Medulla oblongata (tissue), 1 donor: ENCODE measurements at regions not wholly inside any gene's neighbourhood (a gene's known extent, or its start where the extent isn't known, plus 50 kb on each side); places are given as distances from the start of the nearest gene placed in this dataset.
"Not testable (repeated sequence)": the region's sequence is repeated elsewhere in the genome, so short reads cannot be mapped to it uniquely, and the experiment has no call there.

Experiments used
- DNase-seq: peaks from one replicate; pipeline ENCODE4 v3.0.0-alpha.2; 2015; ENCODE audit errors: extremely low spot score

GRCh38 chr5:121350181-121350930 is 501.3 kb upstream of the FTMT start:
- DNase-seq, result no peak

- DNase-seq, result no peak
Measured at GRCh38 chr5:121366515-121366914, 485.2 kb upstream of the FTMT start.

GRCh38 chr5:121373371-121373770 is 478.3 kb upstream of the FTMT start:
- DNase-seq, result no peak

GRCh38 chr5:121377461-121377860 is 474.2 kb upstream of the FTMT start:
- DNase-seq, result no peak

GRCh38 chr5:121378046-121378445 is 473.6 kb upstream of the FTMT start:
- no peak for DNase-seq

GRCh38 chr5:121378559-121379359 is 472.9 kb upstream of the FTMT start:
- no peak for DNase-seq

GRCh38 chr5:121380066-121380465 is 471.6 kb upstream of the FTMT start:
- DNase-seq, result no peak

- DNase-seq, result no peak
Measured at GRCh38 chr5:121384359-121384758, 467.3 kb upstream of the FTMT start.

GRCh38 chr5:121386334-121386733 is 465.3 kb upstream of the FTMT start:
- DNase-seq, result no peak

- no peak for DNase-seq
Measured at GRCh38 chr5:121396716-121397115, 455.0 kb upstream of the FTMT start.

GRCh38 chr5:121399879-121400278 is 451.8 kb upstream of the FTMT start:
- DNase-seq, result no peak

- DNase-seq, result no peak
Measured at GRCh38 chr5:121408778-121409177, 442.9 kb upstream of the FTMT start.

- no peak for DNase-seq
Measured at GRCh38 chr5:121415270-121415669, 436.4 kb upstream of the FTMT start.

- DNase-seq, result no peak
Measured at GRCh38 chr5:121421646-121422045, 430.0 kb upstream of the FTMT start.

GRCh38 chr5:121424976-121425375 is 426.7 kb upstream of the FTMT start:
- no peak for DNase-seq

- no peak for DNase-seq
Measured at GRCh38 chr5:121426153-121426552, 425.5 kb upstream of the FTMT start.

- DNase-seq, result no peak
Measured at GRCh38 chr5:121429761-121430160, 421.9 kb upstream of the FTMT start.

GRCh38 chr5:121430538-121430937 is 421.1 kb upstream of the FTMT start:
- no peak for DNase-seq

GRCh38 chr5:121445511-121445910 is 406.2 kb upstream of the FTMT start:
- no peak for DNase-seq

- DNase-seq, result no peak
Measured at GRCh38 chr5:121462441-121462840, 389.2 kb upstream of the FTMT start.

GRCh38 chr5:121471222-121471621 is 380.5 kb upstream of the FTMT start:
- not testable (repeated sequence) for DNase-seq

GRCh38 chr5:121478636-121479035 is 373.0 kb upstream of the FTMT start:
- DNase-seq, result no peak

GRCh38 chr5:121479337-121479736 is 372.3 kb upstream of the FTMT start:
- no peak for DNase-seq
